ENCODE measurements at regions not wholly inside any gene's neighbourhood (a gene's known extent, or its start where the extent isn't known, plus 50 kb on each side); places are given as distances from the start of the nearest gene placed in this dataset.
"Not testable (repeated sequence)": the region's sequence is repeated elsewhere in the genome, so short reads cannot be mapped to it uniquely, and the experiment has no call there.

DNA sequence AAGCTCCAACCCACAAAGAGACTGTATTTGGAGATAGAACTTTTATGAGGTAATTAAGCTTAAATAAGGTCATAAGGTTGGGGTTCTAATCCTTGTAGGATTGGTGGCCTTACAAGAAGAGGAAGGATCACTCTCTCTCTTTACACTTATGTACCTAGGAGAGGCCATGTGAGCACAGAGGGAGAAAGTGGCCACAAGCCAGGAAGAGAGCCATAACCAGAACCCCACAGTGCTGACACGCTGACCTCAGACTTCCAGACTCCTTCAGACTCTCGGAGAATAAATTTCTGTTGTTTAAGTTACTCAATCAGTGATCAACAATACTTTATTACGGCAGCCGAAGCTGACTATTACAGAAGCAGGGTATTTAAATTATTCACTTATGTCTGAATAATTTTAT is 430.5 kb upstream of the EPHA7 start:
- TF ChIP-seq ESRRG (CRISPR knock-in tag; IDR thresholded peaks at IDR 0.05) (no peak), ZC3H10 (CRISPR knock-in tag; IDR thresholded peaks at IDR 0.05) (no peak), ZFP3 (CRISPR knock-in tag; IDR thresholded peaks at IDR 0.05) (no peak), ZNF565 (CRISPR knock-in tag; conservative IDR thresholded peaks at IDR 0.05; ENCODE audit: low read depth) (no peak), ZNF8 (CRISPR knock-in tag; IDR thresholded peaks at IDR 0.05) (no peak), RARB (CRISPR knock-in tag; IDR thresholded peaks at IDR 0.05) (no peak), ISL1 (CRISPR knock-in tag; IDR thresholded peaks at IDR 0.05) (no peak), TOX (CRISPR knock-in tag; IDR thresholded peaks at IDR 0.05; ENCODE audit: borderline replicate concordance) (no peak), ZNF70 (CRISPR knock-in tag; IDR thresholded peaks at IDR 0.05) (no peak), SNAI2 (CRISPR knock-in tag; IDR thresholded peaks at IDR 0.05) (no peak), PPARA (CRISPR knock-in tag; IDR thresholded peaks at IDR 0.05; ENCODE audit: borderline replicate concordance) (no peak), TCF4 (CRISPR knock-in tag; IDR thresholded peaks at IDR 0.05; ENCODE audit: borderline replicate concordance) (no peak), CSDC2 (CRISPR knock-in tag; IDR thresholded peaks at IDR 0.05) (no peak), ARNTL (CRISPR knock-in tag; IDR thresholded peaks at IDR 0.05; ENCODE audit: borderline replicate concordance, low read depth) (no peak), GLIS3 (CRISPR knock-in tag; IDR thresholded peaks at IDR 0.05) (no peak)
- TF ChIP-seq, protein P1, sequence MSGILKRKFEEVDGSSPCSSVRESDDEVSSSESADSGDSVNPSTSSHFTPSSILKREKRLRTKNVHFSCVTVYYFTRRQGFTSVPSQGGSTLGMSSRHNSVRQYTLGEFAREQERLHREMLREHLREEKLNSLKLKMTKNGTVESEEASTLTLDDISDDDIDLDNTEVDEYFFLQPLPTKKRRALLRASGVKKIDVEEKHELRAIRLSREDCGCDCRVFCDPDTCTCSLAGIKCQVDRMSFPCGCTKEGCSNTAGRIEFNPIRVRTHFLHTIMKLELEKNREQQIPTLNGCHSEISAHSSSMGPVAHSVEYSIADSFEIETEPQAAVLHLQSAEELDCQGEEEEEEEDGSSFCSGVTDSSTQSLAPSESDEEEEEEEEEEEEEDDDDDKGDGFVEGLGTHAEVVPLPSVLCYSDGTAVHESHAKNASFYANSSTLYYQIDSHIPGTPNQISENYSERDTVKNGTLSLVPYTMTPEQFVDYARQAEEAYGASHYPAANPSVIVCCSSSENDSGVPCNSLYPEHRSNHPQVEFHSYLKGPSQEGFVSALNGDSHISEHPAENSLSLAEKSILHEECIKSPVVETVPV (CRISPR knock-in tag; IDR thresholded peaks at IDR 0.05): no peak
- TF ChIP-seq, protein P2, sequence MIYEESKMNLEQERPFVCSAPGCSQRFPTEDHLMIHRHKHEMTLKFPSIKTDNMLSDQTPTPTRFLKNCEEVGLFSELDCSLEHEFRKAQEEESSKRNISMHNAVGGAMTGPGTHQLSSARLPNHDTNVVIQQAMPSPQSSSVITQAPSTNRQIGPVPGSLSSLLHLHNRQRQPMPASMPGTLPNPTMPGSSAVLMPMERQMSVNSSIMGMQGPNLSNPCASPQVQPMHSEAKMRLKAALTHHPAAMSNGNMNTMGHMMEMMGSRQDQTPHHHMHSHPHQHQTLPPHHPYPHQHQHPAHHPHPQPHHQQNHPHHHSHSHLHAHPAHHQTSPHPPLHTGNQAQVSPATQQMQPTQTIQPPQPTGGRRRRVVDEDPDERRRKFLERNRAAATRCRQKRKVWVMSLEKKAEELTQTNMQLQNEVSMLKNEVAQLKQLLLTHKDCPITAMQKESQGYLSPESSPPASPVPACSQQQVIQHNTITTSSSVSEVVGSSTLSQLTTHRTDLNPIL (CRISPR knock-in tag; IDR thresholded peaks at IDR 0.05; ENCODE audit: low read depth): no peak
- TF ChIP-seq, protein P3, sequence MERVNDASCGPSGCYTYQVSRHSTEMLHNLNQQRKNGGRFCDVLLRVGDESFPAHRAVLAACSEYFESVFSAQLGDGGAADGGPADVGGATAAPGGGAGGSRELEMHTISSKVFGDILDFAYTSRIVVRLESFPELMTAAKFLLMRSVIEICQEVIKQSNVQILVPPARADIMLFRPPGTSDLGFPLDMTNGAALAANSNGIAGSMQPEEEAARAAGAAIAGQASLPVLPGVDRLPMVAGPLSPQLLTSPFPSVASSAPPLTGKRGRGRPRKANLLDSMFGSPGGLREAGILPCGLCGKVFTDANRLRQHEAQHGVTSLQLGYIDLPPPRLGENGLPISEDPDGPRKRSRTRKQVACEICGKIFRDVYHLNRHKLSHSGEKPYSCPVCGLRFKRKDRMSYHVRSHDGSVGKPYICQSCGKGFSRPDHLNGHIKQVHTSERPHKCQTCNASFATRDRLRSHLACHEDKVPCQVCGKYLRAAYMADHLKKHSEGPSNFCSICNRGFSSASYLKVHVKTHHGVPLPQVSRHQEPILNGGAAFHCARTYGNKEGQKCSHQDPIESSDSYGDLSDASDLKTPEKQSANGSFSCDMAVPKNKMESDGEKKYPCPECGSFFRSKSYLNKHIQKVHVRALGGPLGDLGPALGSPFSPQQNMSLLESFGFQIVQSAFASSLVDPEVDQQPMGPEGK (CRISPR knock-in tag; IDR thresholded peaks at IDR 0.05; ENCODE audit: borderline replicate concordance): no peak
- ATAC-seq: no peak

DNA sequence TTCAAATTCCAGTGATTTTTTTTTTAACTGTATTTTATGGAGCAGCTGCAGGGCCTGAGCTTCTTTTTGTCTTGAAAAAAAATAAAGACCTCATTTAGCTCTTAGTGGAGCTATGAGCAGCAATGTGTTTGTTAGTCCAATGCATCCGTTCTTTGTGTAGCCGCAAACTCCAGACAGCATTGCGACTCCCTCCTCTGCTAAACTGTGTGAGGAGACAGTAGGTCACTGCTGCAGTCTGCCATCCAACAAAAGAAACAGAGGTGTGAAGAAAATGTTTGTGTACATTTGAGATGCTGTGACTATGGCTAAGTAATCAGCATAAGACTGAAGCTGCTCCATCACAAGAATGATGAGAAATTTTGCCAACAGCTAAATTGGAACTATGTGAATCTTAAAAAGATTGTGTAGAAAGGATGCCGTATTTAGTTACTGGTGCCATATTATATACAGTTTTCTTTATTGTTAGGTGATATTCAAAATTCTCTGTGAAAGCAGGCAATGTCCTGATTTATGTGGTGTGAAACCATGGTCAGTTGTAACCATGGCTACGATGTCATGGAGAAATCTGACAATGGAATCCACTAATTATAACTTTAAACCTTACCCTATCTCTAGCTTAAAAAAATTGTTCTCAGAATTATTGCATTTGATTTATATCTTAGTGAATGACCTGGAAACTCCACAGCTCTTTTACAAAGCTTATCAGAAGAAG is 428.8 kb upstream of the EPHA7 start:
- TF ChIP-seq GLIS3 (CRISPR knock-in tag; IDR thresholded peaks at IDR 0.05): no peak
- no peak for TF ChIP-seq RARB (CRISPR knock-in tag; IDR thresholded peaks at IDR 0.05)
- no peak for TF ChIP-seq ISL1 (CRISPR knock-in tag; IDR thresholded peaks at IDR 0.05)
- no peak for TF ChIP-seq PPARA (CRISPR knock-in tag; IDR thresholded peaks at IDR 0.05; ENCODE audit: borderline replicate concordance)
- TF ChIP-seq ZFP30 (CRISPR knock-in tag; IDR thresholded peaks at IDR 0.05): no peak
- no peak for TF ChIP-seq ZNF8 (CRISPR knock-in tag; IDR thresholded peaks at IDR 0.05)
- TF ChIP-seq ZNF565 (CRISPR knock-in tag; conservative IDR thresholded peaks at IDR 0.05; ENCODE audit: low read depth): no peak
- TF ChIP-seq, protein P4, sequence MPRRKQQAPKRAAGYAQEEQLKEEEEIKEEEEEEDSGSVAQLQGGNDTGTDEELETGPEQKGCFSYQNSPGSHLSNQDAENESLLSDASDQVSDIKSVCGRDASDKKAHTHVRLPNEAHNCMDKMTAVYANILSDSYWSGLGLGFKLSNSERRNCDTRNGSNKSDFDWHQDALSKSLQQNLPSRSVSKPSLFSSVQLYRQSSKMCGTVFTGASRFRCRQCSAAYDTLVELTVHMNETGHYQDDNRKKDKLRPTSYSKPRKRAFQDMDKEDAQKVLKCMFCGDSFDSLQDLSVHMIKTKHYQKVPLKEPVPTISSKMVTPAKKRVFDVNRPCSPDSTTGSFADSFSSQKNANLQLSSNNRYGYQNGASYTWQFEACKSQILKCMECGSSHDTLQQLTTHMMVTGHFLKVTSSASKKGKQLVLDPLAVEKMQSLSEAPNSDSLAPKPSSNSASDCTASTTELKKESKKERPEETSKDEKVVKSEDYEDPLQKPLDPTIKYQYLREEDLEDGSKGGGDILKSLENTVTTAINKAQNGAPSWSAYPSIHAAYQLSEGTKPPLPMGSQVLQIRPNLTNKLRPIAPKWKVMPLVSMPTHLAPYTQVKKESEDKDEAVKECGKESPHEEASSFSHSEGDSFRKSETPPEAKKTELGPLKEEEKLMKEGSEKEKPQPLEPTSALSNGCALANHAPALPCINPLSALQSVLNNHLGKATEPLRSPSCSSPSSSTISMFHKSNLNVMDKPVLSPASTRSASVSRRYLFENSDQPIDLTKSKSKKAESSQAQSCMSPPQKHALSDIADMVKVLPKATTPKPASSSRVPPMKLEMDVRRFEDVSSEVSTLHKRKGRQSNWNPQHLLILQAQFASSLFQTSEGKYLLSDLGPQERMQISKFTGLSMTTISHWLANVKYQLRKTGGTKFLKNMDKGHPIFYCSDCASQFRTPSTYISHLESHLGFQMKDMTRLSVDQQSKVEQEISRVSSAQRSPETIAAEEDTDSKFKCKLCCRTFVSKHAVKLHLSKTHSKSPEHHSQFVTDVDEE (CRISPR knock-in tag; IDR thresholded peaks at IDR 0.05): no peak
- ATAC-seq: no peak

DNA sequence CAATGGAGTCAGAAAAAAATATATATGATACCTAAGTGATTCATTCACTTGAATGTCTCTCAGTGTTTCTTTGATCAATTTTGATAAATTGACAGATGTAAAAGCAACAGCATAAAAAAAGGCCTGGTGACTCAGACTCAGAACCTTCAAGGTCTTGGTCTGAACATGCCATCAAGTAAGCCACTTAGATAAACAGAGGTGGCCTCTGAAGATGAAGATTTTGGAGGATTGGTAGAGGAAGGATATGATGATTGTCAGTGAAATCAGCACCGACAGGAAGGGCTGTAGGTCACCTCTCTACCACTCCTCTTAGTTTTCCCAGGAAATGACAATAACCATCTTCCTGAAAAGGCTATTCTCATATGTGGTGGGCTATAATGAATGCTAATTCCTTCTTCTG is 422.8 kb upstream of the EPHA7 start:
- TF ChIP-seq GLIS3 (CRISPR knock-in tag; IDR thresholded peaks at IDR 0.05): no peak
- TF ChIP-seq ZNF70 (CRISPR knock-in tag; IDR thresholded peaks at IDR 0.05): no peak
- no peak for TF ChIP-seq TOX (CRISPR knock-in tag; IDR thresholded peaks at IDR 0.05; ENCODE audit: borderline replicate concordance)
- ATAC-seq: no peak

DNA sequence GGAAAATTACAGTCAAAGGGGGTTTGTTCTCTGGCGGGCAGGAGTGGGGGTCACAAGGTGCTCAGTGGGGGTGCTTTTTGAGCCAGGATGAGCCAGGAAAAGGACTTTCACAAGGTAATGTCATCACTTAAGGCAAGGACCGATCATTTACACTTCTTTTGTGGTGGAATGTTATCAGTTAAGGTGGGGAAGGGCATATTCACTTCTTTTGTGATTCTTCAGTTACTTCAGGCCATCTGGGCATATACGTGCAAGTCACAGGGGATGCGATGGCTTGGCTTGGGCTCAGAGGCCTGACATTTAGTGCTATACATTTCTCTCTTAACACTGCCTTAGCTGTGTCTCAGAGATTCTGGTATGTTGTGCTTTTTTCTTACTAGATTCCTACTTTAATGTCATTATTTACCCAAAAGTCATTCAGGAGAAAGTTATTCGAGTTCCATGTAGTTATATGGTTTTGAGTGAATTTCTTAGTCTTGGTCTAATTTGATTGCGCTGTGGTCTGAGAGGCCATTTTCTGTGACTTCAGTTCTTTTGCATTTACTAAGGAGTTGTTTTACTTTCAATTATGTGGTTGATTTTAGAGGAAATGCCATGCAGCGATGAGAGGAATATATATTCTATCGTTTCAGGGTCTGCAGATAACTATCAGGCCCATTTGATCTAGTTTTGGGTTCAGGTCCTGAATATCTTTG is 416.2 kb upstream of the EPHA7 start:
- not testable (repeated sequence) for ATAC-seq

DNA sequence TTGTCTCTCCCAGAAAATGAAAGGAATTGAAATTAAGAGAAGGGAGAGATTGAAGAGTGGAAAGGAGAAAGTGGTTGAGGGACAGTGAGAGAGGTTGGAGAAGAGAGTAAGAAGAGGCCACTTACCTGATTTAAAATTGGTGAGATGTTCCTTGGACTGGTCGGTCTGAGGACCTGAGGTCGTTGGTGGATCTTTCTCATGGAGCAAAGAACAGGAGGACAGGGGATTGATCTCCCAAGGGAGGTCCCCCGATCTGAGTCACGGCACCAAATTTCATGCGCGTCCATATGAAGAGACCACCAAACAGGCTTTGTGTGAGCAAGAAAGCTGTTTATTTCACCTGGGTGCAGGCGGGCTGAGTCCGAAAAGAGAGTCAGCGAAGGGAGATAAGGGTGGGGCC is 415.7 kb upstream of the EPHA7 start:
- ATAC-seq: not testable (repeated sequence)

DNA sequence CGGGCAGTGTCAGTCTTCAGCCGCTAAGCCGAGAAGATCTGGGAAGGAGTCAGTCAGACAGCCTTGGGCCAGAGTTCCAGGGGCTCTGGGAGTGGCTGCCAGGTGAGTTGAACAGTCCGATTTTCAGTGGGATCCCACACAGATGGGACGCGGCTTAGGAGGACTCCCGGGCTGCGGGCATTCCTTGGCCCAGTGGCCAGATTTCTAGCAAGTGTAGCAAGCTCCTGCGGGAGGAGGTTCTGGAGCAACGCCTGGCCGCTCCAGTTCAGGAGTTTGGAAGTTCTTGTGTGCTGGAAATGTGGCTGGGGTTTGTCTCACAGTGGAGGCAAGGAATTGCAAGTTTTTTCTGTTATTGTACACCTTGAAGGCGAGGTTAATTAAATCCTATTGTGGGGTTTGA is 414.0 kb upstream of the EPHA7 start:
- ATAC-seq: not testable (repeated sequence)

DNA sequence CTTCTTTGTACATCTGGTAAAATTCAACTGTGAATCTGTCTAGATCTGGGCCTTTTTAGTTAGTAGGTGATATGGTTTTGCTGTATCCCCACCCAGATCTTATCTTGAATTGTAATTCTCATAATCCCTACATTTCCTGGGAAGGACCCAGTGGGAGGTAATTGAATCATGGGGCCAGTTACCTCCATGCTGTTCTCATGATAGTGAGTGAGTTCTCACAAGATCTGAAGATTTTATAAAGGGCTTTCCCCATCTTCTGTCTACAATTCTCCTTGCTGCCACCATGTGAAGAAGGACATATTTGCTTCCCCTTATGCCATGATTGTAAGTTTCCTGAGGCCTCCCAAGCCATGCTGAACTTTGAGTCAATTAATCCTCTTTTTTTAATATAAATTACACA is 410.4 kb upstream of the EPHA7 start:
- ATAC-seq: not testable (repeated sequence)

Data from SK-N-SH treated with all-trans-retinoic acid at 6 μM for 48 hours (cell line).